Coronary artery (tissue), 2 donors: ENCODE measurements at regions not wholly inside any gene's neighbourhood (a gene's known extent, or its start where the extent isn't known, plus 50 kb on each side); places are given as distances from the start of the nearest gene placed in this dataset.

ENCODE experiments used
- DNase-seq: peaks from one replicate; pipeline ENCODE4 v3.0.0-alpha.2; 2017; ENCODE audit warnings: low spot score
- H3K27ac ChIP-seq, 2 donors: fragments of 200-600 bp; sonication (generic); one replicate each; pipeline ENCODE4 v1.5.1; 2016 to 2019
- H3K4me3 ChIP-seq: fragments of 200-600 bp; sonication (generic); 2 replicates; pipeline ENCODE4 v1.5.1; 2016; ENCODE audit warnings: mild to moderate bottlenecking, moderate library complexity
- CTCF ChIP-seq: fragments of 200-600 bp; sonication (generic); IDR thresholded peaks from one replicate; pipeline ENCODE4 v1.5.1; 2019; ENCODE audit warnings: antibody characterized with exemption

- Histone ChIP-seq H3K4me3 (no peak overlapping the region), H3K27ac (no peak overlapping the region)
- DNase-seq, result no peak
- no peak for TF ChIP-seq CTCF
These were observed 413.0 kb downstream of the GXYLT1 start for GRCh38 chr12:41731691-41732090.

DNA sequence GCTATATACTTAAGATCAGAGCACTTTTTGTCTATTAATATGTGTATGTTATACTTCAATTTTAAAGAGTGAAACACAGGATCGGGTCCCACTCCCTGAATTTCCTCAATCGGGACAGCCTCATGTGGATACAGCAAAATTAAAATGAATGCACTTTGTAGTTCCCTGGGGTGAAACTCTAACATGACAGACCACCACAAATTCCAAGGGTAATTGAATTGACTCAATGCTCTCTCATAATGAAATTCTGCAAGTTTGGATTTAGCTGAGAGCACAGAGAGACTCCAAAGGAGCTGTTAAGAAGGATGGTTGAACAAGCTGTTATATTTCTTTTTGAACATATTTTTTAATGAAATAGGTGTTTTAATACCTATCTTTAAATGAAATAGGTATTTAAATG is 413.6 kb downstream of the GXYLT1 start:
- Histone ChIP-seq H3K27ac (no peak overlapping the region), H3K4me3 (no peak overlapping the region)
- TF ChIP-seq CTCF, result no peak
- no peak for DNase-seq

DNA sequence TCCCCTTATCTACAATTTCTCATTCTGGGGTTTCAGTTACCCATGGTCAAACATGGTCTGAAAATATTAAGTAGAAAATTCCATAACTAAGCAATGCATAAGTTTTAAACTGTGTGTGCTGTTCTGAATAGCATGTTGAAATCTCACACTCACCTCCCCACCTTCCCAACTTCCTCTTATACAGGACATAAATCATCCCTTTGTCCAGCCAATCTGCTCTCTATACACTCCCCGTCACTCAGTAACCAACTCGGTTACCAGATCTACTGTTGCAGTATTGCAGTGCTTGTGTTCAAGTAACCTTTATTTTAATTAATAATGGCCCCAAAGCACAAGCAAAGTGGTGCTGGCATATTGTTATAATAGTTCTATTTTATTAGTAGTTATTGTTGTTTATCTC is 420.5 kb downstream of the GXYLT1 start:
- Histone ChIP-seq H3K4me3 (no peak overlapping the region), H3K27ac (no peak overlapping the region)
- TF ChIP-seq CTCF, result no peak
- no peak for DNase-seq

- Histone ChIP-seq H3K4me3 (no peak overlapping the region), H3K27ac (no peak overlapping the region)
- TF ChIP-seq CTCF, result no peak
- no peak for DNase-seq
These were observed 425.5 kb downstream of the GXYLT1 start for GRCh38 chr12:41719214-41719613.

- TF ChIP-seq CTCF, result no peak
- no peak for DNase-seq
- Histone ChIP-seq H3K27ac (no peak overlapping the region), H3K4me3 (no peak overlapping the region)
These were observed 429.4 kb downstream of the GXYLT1 start for GRCh38 chr12:41715256-41715655.

- Histone ChIP-seq H3K4me3 (no peak overlapping the region), H3K27ac (no peak overlapping the region)
- TF ChIP-seq CTCF, result no peak
- no peak for DNase-seq
These were observed 435.0 kb downstream of the GXYLT1 start for GRCh38 chr12:41709463-41710285.

DNA sequence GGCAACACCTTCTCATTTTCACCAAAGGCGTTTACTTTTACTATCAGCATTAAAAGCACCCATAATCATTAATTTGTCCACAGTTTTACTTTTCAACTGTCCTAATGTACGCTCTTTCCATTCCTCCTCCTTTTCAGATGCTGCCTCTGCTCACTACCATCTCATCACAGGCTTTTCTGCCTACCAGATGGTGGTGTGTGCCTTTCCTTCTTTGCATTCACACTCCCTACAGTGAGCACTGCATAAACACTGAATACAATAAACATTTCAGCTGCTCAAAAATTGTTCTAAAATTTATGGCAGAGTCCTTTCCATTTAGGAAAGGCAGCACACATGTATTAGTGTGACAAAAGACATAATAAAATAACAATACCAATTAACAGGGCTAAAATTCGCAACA is 435.7 kb downstream of the GXYLT1 start:
- no peak for DNase-seq
- Histone ChIP-seq H3K27ac (no peak overlapping the region), H3K4me3 (no peak overlapping the region)
- TF ChIP-seq CTCF, result no peak
